ENCODE measurements at regions not wholly inside any gene's neighbourhood (a gene's known extent, or its start where the extent isn't known, plus 50 kb on each side); places are given as distances from the start of the nearest gene placed in this dataset.

- TF ChIP-seq, protein P1, sequence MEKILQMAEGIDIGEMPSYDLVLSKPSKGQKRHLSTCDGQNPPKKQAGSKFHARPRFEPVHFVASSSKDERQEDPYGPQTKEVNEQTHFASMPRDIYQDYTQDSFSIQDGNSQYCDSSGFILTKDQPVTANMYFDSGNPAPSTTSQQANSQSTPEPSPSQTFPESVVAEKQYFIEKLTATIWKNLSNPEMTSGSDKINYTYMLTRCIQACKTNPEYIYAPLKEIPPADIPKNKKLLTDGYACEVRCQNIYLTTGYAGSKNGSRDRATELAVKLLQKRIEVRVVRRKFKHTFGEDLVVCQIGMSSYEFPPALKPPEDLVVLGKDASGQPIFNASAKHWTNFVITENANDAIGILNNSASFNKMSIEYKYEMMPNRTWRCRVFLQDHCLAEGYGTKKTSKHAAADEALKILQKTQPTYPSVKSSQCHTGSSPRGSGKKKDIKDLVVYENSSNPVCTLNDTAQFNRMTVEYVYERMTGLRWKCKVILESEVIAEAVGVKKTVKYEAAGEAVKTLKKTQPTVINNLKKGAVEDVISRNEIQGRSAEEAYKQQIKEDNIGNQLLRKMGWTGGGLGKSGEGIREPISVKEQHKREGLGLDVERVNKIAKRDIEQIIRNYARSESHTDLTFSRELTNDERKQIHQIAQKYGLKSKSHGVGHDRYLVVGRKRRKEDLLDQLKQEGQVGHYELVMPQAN (conservative IDR thresholded peaks at IDR 0.05): no peak
- TF ChIP-seq GABPA (IDR thresholded peaks at IDR 0.05; ENCODE audit: low read depth) (no peak), NR2F1 (conservative IDR thresholded peaks at IDR 0.05) (no peak), ZZZ3 (IDR thresholded peaks at IDR 0.05; ENCODE audit: control insufficient read depth, insufficient read length, low read depth) (no peak), SMC3 (IDR thresholded peaks at IDR 0.05; ENCODE audit: borderline replicate concordance, low read length) (no peak), CBX3 (IDR thresholded peaks at IDR 0.05; ENCODE audit: borderline replicate concordance, low read depth) (no peak)
- TF ChIP-seq, protein P2, sequence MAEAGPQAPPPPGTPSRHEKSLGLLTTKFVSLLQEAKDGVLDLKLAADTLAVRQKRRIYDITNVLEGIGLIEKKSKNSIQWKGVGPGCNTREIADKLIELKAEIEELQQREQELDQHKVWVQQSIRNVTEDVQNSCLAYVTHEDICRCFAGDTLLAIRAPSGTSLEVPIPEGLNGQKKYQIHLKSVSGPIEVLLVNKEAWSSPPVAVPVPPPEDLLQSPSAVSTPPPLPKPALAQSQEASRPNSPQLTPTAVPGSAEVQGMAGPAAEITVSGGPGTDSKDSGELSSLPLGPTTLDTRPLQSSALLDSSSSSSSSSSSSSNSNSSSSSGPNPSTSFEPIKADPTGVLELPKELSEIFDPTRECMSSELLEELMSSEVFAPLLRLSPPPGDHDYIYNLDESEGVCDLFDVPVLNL (IDR thresholded peaks at IDR 0.05; ENCODE audit: low read depth, low read length): no peak
- TF ChIP-seq, protein P3, sequence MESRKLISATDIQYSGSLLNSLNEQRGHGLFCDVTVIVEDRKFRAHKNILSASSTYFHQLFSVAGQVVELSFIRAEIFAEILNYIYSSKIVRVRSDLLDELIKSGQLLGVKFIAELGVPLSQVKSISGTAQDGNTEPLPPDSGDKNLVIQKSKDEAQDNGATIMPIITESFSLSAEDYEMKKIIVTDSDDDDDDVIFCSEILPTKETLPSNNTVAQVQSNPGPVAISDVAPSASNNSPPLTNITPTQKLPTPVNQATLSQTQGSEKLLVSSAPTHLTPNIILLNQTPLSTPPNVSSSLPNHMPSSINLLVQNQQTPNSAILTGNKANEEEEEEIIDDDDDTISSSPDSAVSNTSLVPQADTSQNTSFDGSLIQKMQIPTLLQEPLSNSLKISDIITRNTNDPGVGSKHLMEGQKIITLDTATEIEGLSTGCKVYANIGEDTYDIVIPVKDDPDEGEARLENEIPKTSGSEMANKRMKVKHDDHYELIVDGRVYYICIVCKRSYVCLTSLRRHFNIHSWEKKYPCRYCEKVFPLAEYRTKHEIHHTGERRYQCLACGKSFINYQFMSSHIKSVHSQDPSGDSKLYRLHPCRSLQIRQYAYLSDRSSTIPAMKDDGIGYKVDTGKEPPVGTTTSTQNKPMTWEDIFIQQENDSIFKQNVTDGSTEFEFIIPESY (IDR thresholded peaks at IDR 0.05): no peak
These were observed 418.1 kb upstream of the DCC start (continued) for GRCh38 chr18:51921862-51922261.

- H3K9me3 ChIP-seq (replicated peaks; ENCODE audit: control insufficient read depth, insufficient read depth, low read length): peaks cover 4% of the 10 kb centered on the region; the same call in 1 of the 3 replicates
- H3K4me3 ChIP-seq: no peak overlapping the region
- POLR2A ChIA-PET: no interaction called here
- CTCF ChIA-PET: no interaction called here
- no peak overlapping the region for H3K4me2 ChIP-seq (ENCODE audit: control insufficient read depth, insufficient read depth)
- 0% methylated on average over 1 of the region's 1 CpG for WGBS (ENCODE audit: insufficient coverage, insufficient replicate concordance, low lambda C conversion rate, missing lambda C conversion rate)
- RAD21 ChIA-PET (ENCODE audit: unreplicated experiment): no interaction called here
- intact Hi-C loops (cut with micrococcal nuclease; ENCODE audit: unreplicated experiment) (no loop called here), in situ Hi-C loops (cut with MboI) (no loop called here)
- H4K20me1 ChIP-seq (ENCODE audit: control insufficient read depth, insufficient read depth): no peaks in the 10 kb centered on the region
- TF ChIP-seq RB1 (IDR thresholded peaks at IDR 0.05; ENCODE audit: borderline replicate concordance): no peak
- TF ChIP-seq NFYA (IDR thresholded peaks at IDR 0.05; ENCODE audit: borderline replicate concordance, low read depth, low read length): no peak
- TF ChIP-seq MYB (IDR thresholded peaks at IDR 0.05; ENCODE audit: borderline replicate concordance, low read depth, low read length): no peak
- H3K36me3 ChIP-seq (ENCODE audit: control insufficient read depth in 2 of 2, insufficient read depth in 2 of 2, low read length in 1 of 2): no peaks in the 10 kb centered on the region
- H3K27ac ChIP-seq (ENCODE audit: control insufficient read depth, insufficient read depth): no peak overlapping the region
- DNase-seq (ENCODE audit: low read depth, low spot score) (no peak), FAIRE-seq (no peak), ATAC-seq (no peak)
- no TSS peak for BruUV-seq (replicated peaks)
- no peak overlapping the region for H2AFZ ChIP-seq (ENCODE audit: control insufficient read depth, low read depth, low read length)
- SMC1A ChIA-PET (ENCODE audit: uncharacterized antibody, unreplicated experiment): interaction anchor here (2.0 kb wide), 1 partner anchor 13 kb away, joined by 4 read pairs; no protein-coding TSS in a partner anchor
- H3K9ac ChIP-seq (ENCODE audit: control insufficient read depth, insufficient read depth, low read length): no peak overlapping the region
- no peaks in the 10 kb centered on the region for H3K4me1 ChIP-seq (ENCODE audit: control insufficient read depth, insufficient read depth, low read length)
- no peaks in the 10 kb centered on the region for H3K27me3 ChIP-seq (replicated peaks in 1 of 2; ENCODE audit: control insufficient read depth in 2 of 2, insufficient read depth in 2 of 2, low read length in 1 of 2)
- no peaks in the 10 kb centered on the region for H3K79me2 ChIP-seq (ENCODE audit: control insufficient read depth, insufficient read depth, low read length)
These were observed 406.1 kb upstream of the DCC start for GRCh38 chr18:51933903-51934302.

All from GM12878 (cell line).